K562 (cell line): ENCODE measurements at regions not wholly inside any gene's neighbourhood (a gene's known extent, or its start where the extent isn't known, plus 50 kb on each side); places are given as distances from the start of the nearest gene placed in this dataset.

Experiments
- ATAC-seq: fragments of 200-7000 bp; cut with Tn5 transposase; 3 replicates; pipeline ENCODE4 v1.9.1; 2020; ENCODE audit warnings: moderate library complexity
- BruUV-seq: library from RNA; stranded (reverse); fragments of 400-500 nt; replicated peaks from 2 replicates; lab custom pipeline; 2021; lab: Mats Ljungman, UMichigan
- CTCF ChIA-PET: fragments of 300-600 bp; formaldehyde crosslinking; extraction: SDS; loops from one replicate; lab custom pipeline; 2021; ENCODE audit warnings: low intra/inter-chr PET ratio; lab: Yijun Ruan, JAX
- POLR2A ChIA-PET: fragments of 300-600, 350-650 bp; sonication (Branson Sonifier 250); formaldehyde crosslinking; extraction: SDS; loops from one replicate; lab custom pipeline; 2021; ENCODE audit warnings: antibody characterized with exemption, inconsistent platforms; lab: Yijun Ruan, JAX
- DNase-seq, 4 experiments: peaks; one replicate each; pipeline versions ENCODE4 v3.0.0 to v3.0.0-alpha.2; 2011 to 2018; ENCODE audit warnings: low spot score in 3 of 4, mixed read lengths in 3 of 4; ENCODE audit errors: extremely low read depth in 1 of 4
- FAIRE-seq: peaks from 2 replicates; lab custom pipeline; 2011; peaks lifted over from hg19 to GRCh38; lab: Jason Lieb, UNC
- H2AFZ ChIP-seq: 2 replicates; pipeline ENCODE4 v1.6.0; 2011; ENCODE audit warnings: low read depth, low read length, control low read depth, inconsistent platforms
- H3K27ac ChIP-seq: fragments of 200-600 bp; 3 replicates; pipeline ENCODE4 v1.8.0; 2011; ENCODE audit warnings: low read depth, mild to moderate bottlenecking, control low read depth, inconsistent platforms, low read length, moderate library complexity, mixed read lengths; ENCODE audit errors: extremely low read depth
- H3K27me3 ChIP-seq, 2 experiments: fragments of 300-600 bp in 1 of 2; 2 replicates in 1 of 2; 3 replicates in 1 of 2; pipeline versions ENCODE4 v1.6.0 to v1.8.0; 2011; ENCODE audit warnings: inconsistent platforms in 2 of 2, low read length in 2 of 2, mild to moderate bottlenecking in 1 of 2, mixed read lengths in 1 of 2, moderate library complexity in 1 of 2; ENCODE audit not compliant: control insufficient read depth in 2 of 2, insufficient read depth in 2 of 2
- H3K36me3 ChIP-seq: fragments of 300-600 bp; 3 replicates; pipeline ENCODE4 v1.8.0; 2011; ENCODE audit warnings: mild to moderate bottlenecking, low read length, inconsistent platforms; ENCODE audit not compliant: control insufficient read depth, insufficient read depth
- H3K4me1 ChIP-seq, 2 experiments: fragments of 200-600 bp in 1 of 2; replicated peaks in 1 of 2; 2 replicates in 1 of 2; 3 replicates in 1 of 2; pipeline versions ENCODE4 v1.5.1 to v1.8.0; 2011; ENCODE audit warnings: inconsistent platforms in 2 of 2, low read length in 2 of 2, mild to moderate bottlenecking in 1 of 2, mixed read lengths in 1 of 2, moderate library complexity in 1 of 2; ENCODE audit not compliant: control insufficient read depth in 2 of 2, insufficient read depth in 2 of 2
- H3K4me2 ChIP-seq: 2 replicates; pipeline ENCODE4 v1.6.1; 2011; ENCODE audit warnings: low read length, control low read depth, inconsistent platforms, mixed read lengths; ENCODE audit not compliant: insufficient read depth
- H3K4me3 ChIP-seq: fragments of 200-600 bp; sonication (generic), shearing (Covaris generic); 2 replicates; pipeline ENCODE4 v1.5.1; 2016; ENCODE audit warnings: control low read depth, inconsistent platforms
- H3K79me2 ChIP-seq: fragments of 200-600 bp; 3 replicates; pipeline ENCODE4 v1.8.0; 2011; ENCODE audit warnings: low read length, inconsistent platforms; ENCODE audit not compliant: control insufficient read depth, insufficient read depth
- H3K9ac ChIP-seq, 2 experiments: 2 replicates each; pipeline versions ENCODE4 v1.6.0 to v1.6.1; 2011; ENCODE audit warnings: low read depth in 2 of 2, low read length in 2 of 2, control low read depth in 1 of 2, inconsistent platforms in 1 of 2, mild to moderate bottlenecking in 1 of 2, mixed read lengths in 1 of 2; ENCODE audit not compliant: insufficient read depth in 1 of 2
- H3K9me1 ChIP-seq: one replicate; pipeline ENCODE4 v1.6.0; 2011; ENCODE audit warnings: inconsistent platforms, mild to moderate bottlenecking, low read length, moderate library complexity; ENCODE audit not compliant: control insufficient read depth, insufficient read depth
- H3K9me3 ChIP-seq: replicated peaks from 2 replicates; pipeline ENCODE4 v1.5.1; 2011; ENCODE audit warnings: low read depth, low read length, inconsistent platforms; ENCODE audit not compliant: control insufficient read depth, insufficient read depth
- H4K20me1 ChIP-seq: replicated peaks from 2 replicates; pipeline ENCODE4 v1.6.1; 2011; ENCODE audit warnings: low read length, inconsistent platforms, mixed read lengths; ENCODE audit not compliant: control insufficient read depth, insufficient read depth
- CHD2 ChIP-seq: IDR thresholded peaks from 2 replicates; pipeline ENCODE4 v1.6.1; 2011; ENCODE audit warnings: low read depth, low read length
- CREB5 ChIP-seq: fragments of 250-450 bp; sonication (Bioruptor Pico); IDR thresholded peaks from 2 replicates; pipeline ENCODE4 v1.5.0; 2020; ENCODE audit warnings: mild to moderate bottlenecking
- GTF2E2 ChIP-seq: fragments of 200-800 bp; sonication (Bioruptor generic); IDR thresholded peaks from 2 replicates; pipeline ENCODE4 v1.6.1; 2016; ENCODE audit warnings: missing genetic modification characterization, missing compliant biosample characterization
- HDAC1 ChIP-seq, 2 experiments: fragments of 450-650 bp; IDR thresholded peaks; 2 replicates each; pipeline ENCODE4 v1.6.1; 2016 to 2017; ENCODE audit warnings: inconsistent platforms in 1 of 2, mild to moderate bottlenecking in 1 of 2, moderate library complexity in 1 of 2
- KDM1A ChIP-seq, 2 experiments: fragments of 450-650 bp; IDR thresholded peaks; 2 replicates each; pipeline ENCODE4 v1.6.1; 2016; ENCODE audit warnings: mild to moderate bottlenecking in 2 of 2
- KDM4B ChIP-seq, 2 experiments: fragments of 450-650 bp in 1 of 2; sonication (generic) in 1 of 2; IDR thresholded peaks; 2 replicates each; pipeline ENCODE4 v1.6.1; 2016 to 2017; ENCODE audit warnings: borderline replicate concordance in 2 of 2, antibody characterized with exemption in 1 of 2, low read depth in 1 of 2, mild to moderate bottlenecking in 1 of 2
- MCM5 ChIP-seq: fragments of 450-650 bp; IDR thresholded peaks from 2 replicates; pipeline ENCODE4 v1.6.1; 2016; ENCODE audit warnings: low read depth
- NCOA6 ChIP-seq: fragments of 450-650 bp; IDR thresholded peaks from 2 replicates; pipeline ENCODE4 v1.6.1; 2017; ENCODE audit warnings: mild to moderate bottlenecking
- NR2F6 ChIP-seq: fragments of 450-650 bp; formaldehyde crosslinking; IDR thresholded peaks from 2 replicates; pipeline ENCODE4 v1.4.0; 2020; ENCODE audit warnings: mild to moderate bottlenecking
- TEAD4 ChIP-seq, 2 experiments: sonication (generic) in 1 of 2; formaldehyde crosslinking in 1 of 2; IDR thresholded peaks; 2 replicates each; pipeline versions ENCODE4 v1.6.1 to v1.8.0; 2012 to 2022; ENCODE audit warnings: borderline replicate concordance in 1 of 2, inconsistent platforms in 1 of 2, low read length in 1 of 2, mild to moderate bottlenecking in 1 of 2, missing genetic modification reagents in 1 of 2
- TRIM28 ChIP-seq: fragments of 450-650 bp; IDR thresholded peaks from 2 replicates; pipeline ENCODE4 v1.6.1; 2017
- ZNF253 ChIP-seq: fragments of 250-450 bp; sonication (Bioruptor Pico); conservative IDR thresholded peaks from 2 replicates; pipeline ENCODE4 v1.6.1; 2021; ENCODE audit warnings: mild to moderate bottlenecking
- WGBS: fragments of 100-300 bp; shearing (Covaris generic); methylation state at CpG from one replicate; pipeline ENCODE4 v1.1.6; 2016; ENCODE audit warnings: low coverage, mixed read lengths; ENCODE audit not compliant: insufficient coverage; ENCODE audit errors: missing lambda C conversion rate; 5-methylcytosine and 5-hydroxymethylcytosine counted together
- in situ Hi-C: fragments of 300-500 bp; cut with MboI; formaldehyde crosslinking; loops from 4 replicates; pipeline ENCODE4 v1.15.0; 2018; ENCODE audit warnings: inconsistent platforms, mixed read lengths
- intact Hi-C: fragments of 100-400 bp; cut with micrococcal nuclease; formaldehyde crosslinking; loops from 2 replicates; pipeline ENCODE4 v1.14.2; 2022

GRCh38 chr5:6198531-6198930, 179.8 kb downstream of the MED10 start:
- no peaks in the 10 kb centered on the region for H3K9me3 ChIP-seq
- H3K27me3 ChIP-seq: peaks cover 0 to 6% of the 10 kb centered on the region in 2 experiments; a peak in 3 of 5 replicates
- CTCF ChIA-PET: no interaction called here
- ATAC-seq: no peak
- intact Hi-C loops: no loop called here
- 2% methylated on average over 5 of the region's 5 CpGs for WGBS
- H3K4me3 ChIP-seq: no peak overlapping the region
- no peaks in the 10 kb centered on the region for H3K36me3 ChIP-seq
- no peak for DNase-seq
- no peaks in the 10 kb centered on the region for H4K20me1 ChIP-seq
- FAIRE-seq: no peak
- no peak overlapping the region for H2AFZ ChIP-seq
- no peak for TF ChIP-seq TRIM28
- no peak for TF ChIP-seq NCOA6
- no peak for TF ChIP-seq CHD2
- TF ChIP-seq HDAC1 (IDR thresholded peaks at IDR 0.05): no peak
- no peak for TF ChIP-seq KDM4B (IDR thresholded peaks at IDR 0.05; ENCODE audit: borderline replicate concordance in 2 of 2, low read depth in 1 of 2)
- TF ChIP-seq NR2F6 (CRISPR knock-in tag): no peak
- no peak for TF ChIP-seq GTF2E2 (tag)
- no peak for TF ChIP-seq MCM5
- TF ChIP-seq KDM1A (IDR thresholded peaks at IDR 0.05): no peak
- no peak for TF ChIP-seq TEAD4 (IDR thresholded peaks at IDR 0.05; ENCODE audit: low read length)
- TF ChIP-seq TEAD4 (CRISPR knock-in tag; IDR thresholded peaks at IDR 0.05; ENCODE audit: borderline replicate concordance): no peak
- TF ChIP-seq ZNF253: no peak
- TF ChIP-seq CREB5: no peak
- no peaks in the 10 kb centered on the region for H3K4me1 ChIP-seq
- no TSS peak for BruUV-seq
- H3K9me1 ChIP-seq: no peaks in the 10 kb centered on the region
- H3K79me2 ChIP-seq: no peaks in the 10 kb centered on the region
- no peak overlapping the region for H3K27ac ChIP-seq
- in situ Hi-C loops: no loop called here
- no peak overlapping the region for H3K4me2 ChIP-seq
- POLR2A ChIA-PET: no interaction called here
- no peak overlapping the region for H3K9ac ChIP-seq
